GM18526 (cell line): ENCODE measurements at regions not wholly inside any gene's neighbourhood (a gene's known extent, or its start where the extent isn't known, plus 50 kb on each side); places are given as distances from the start of the nearest gene placed in this dataset.

Source experiments
- POLR2A ChIP-seq: IDR thresholded peaks from 3 replicates; pipeline ENCODE4 v1.6.1; 2011; ENCODE audit not compliant: insufficient read length; ENCODE audit errors: extremely low read depth

GRCh38 chr9:90449213-90449925, 193.3 kb downstream of the DIRAS2 start:
- TF ChIP-seq POLR2A = no peak

- TF ChIP-seq POLR2A = no peak
Observed at GRCh38 chr9:90451804-90452203, 190.8 kb downstream of the DIRAS2 start.

- no peak for TF ChIP-seq POLR2A
Observed at GRCh38 chr9:90455316-90455715, 187.3 kb downstream of the DIRAS2 start.

GRCh38 chr9:90457386-90458190, 185.0 kb downstream of the DIRAS2 start:
- TF ChIP-seq POLR2A = no peak

GRCh38 chr9:90458485-90458884, 184.1 kb downstream of the DIRAS2 start:
- no peak for TF ChIP-seq POLR2A

GRCh38 chr9:90459321-90459720, 183.3 kb downstream of the DIRAS2 start:
- TF ChIP-seq POLR2A = no peak

GRCh38 chr9:90460220-90460619, 182.4 kb downstream of the DIRAS2 start:
- TF ChIP-seq POLR2A = no peak

GRCh38 chr9:90464978-90465377, 177.6 kb downstream of the DIRAS2 start:
- TF ChIP-seq POLR2A = no peak

GRCh38 chr9:90466441-90466840, 176.2 kb downstream of the DIRAS2 start:
- no peak for TF ChIP-seq POLR2A

GRCh38 chr9:90469435-90469834, 173.2 kb downstream of the DIRAS2 start:
- TF ChIP-seq POLR2A = no peak

- no peak for TF ChIP-seq POLR2A
Observed at GRCh38 chr9:90469865-90470387, 172.7 kb downstream of the DIRAS2 start.

- TF ChIP-seq POLR2A = no peak
Observed at GRCh38 chr9:90476058-90476457, 166.6 kb downstream of the DIRAS2 start.

GRCh38 chr9:90477535-90477934, 165.1 kb downstream of the DIRAS2 start:
- no peak for TF ChIP-seq POLR2A

GRCh38 chr9:90478821-90479220, 163.8 kb downstream of the DIRAS2 start:
- TF ChIP-seq POLR2A = no peak

GRCh38 chr9:90485028-90485427, 157.6 kb downstream of the DIRAS2 start:
- TF ChIP-seq POLR2A = no peak

- no peak for TF ChIP-seq POLR2A
Observed at GRCh38 chr9:90489066-90489465, 153.6 kb downstream of the DIRAS2 start.

GRCh38 chr9:90499761-90500160, 142.9 kb downstream of the DIRAS2 start:
- TF ChIP-seq POLR2A = no peak

GRCh38 chr9:90502134-90502533, 140.5 kb downstream of the DIRAS2 start:
- TF ChIP-seq POLR2A = no peak
